Stimulated activated naive CD8-positive, alpha-beta T cell treated with anti-CD3 and anti-CD28 coated beads, Interleukin-15, Interleukin-2, amounts not matched to agents 100 U/mL and 50 U/mL, for 24 hours (primary cell): ENCODE measurements at regions not wholly inside any gene's neighbourhood (a gene's known extent, or its start where the extent isn't known, plus 50 kb on each side); places are given as distances from the start of the nearest gene placed in this dataset.
A peak's percentile ranks its signal among the peaks of the same experiment; 100 is the strongest.
"Not testable (repeated sequence)": the region's sequence is repeated elsewhere in the genome, so short reads cannot be mapped to it uniquely, and the experiment has no call there.

Source experiments
- ATAC-seq: fragments of 150-1000 bp; cut with Tn5 transposase; one replicate; pipeline ENCODE4 v1.10.0; 2021
- DNase-seq: peaks from one replicate; pipeline ENCODE4 v3.0.0; 2021

DNA sequence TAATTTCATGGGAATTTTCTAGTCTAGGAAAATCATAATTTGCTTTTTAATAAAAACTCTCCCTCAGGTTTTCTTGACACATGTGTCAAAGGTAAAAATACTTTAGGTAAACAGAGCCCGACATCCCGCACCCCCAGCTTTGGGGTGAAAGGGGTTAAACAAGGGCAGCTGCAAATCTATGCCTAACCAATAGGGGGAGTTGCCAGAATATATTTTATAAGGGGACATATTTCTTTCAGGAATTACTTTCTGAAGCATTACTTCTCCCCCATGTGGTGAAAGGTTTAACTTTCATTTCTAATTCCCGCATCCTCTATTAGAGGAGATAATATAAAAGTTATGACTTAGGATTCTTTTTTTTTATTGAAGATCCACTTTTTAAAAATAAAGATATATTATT is 53.9 kb upstream of the HEPH start:
- no peak for ATAC-seq
- DNase-seq: peak; percentile 5

DNA sequence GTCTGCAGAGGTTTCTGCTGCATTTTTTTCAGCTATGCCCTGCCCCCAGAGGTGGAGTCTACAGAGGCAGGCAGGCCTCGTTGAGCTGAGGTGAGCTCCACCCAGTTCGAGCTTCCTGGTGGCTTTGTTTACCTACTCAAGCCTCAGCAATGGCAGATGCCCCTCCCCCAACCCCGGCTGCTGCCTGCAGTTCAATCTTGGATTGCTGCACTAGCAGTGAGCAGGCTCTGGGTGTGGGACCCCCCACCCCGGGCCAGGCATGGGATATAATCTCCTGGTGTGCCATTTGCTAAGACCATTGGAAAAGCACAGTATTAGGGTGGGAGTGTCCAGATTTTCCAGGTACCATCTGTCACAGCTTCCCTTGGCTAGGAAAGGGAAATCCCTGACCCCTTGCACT is 56.2 kb upstream of the HEPH start:
- ATAC-seq, DNase-seq: not testable (repeated sequence)

DNA sequence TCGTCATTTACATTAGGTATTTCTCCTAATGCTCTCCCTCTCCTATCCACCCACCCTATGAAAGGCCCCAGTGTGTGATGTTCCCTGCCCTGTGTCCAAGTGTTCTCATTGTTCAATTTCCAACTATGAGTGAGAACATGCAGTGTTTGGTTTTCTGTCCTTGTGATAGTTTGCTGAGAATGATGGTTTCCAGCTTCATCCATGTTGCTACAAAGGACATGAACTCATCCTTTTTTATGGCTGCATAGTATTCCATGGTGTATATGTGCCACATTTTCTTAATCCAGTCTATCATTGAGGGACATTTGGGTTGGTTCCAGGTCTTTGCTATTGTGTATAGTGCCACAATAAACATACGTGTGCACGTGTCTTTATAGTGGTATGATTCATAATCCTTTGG is 61.6 kb upstream of the HEPH start:
- ATAC-seq, DNase-seq: not testable (repeated sequence)

DNA sequence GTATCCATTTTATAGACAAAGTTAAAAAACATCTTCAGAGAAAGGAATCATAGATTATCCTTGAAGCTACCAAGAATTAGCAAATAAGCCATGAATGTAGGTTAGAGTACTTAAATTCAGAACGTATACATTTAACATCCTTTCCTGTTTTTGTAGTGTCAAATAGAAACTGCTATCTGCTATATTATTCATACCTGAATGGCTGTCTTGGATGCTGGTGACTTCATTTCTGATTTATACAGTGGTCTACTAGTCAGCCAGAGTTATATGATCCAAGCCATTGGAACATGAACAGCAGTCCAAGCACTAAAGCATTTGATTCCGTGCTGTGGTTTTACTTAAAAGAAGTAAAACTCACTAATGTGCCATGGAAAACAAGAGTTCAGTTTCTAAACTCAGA is 58.3 kb upstream of the VSIG4 start:
- ATAC-seq: no peak
- no peak for DNase-seq

DNA sequence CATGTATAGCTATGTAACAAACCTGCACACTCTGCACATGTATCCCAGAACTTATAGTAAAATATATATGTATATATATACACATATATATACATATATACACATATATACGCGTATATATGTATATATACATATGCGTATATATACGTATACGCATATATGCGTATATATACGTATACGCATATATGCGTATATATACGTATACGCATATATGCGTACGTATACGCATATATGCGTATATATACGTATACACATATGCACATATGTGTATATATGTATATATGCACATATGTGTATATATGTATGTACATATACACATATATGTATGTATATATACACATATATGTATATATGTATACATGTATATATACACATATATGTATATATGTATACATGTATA is 57.1 kb upstream of the VSIG4 start:
- not testable (repeated sequence) for ATAC-seq, DNase-seq

DNA sequence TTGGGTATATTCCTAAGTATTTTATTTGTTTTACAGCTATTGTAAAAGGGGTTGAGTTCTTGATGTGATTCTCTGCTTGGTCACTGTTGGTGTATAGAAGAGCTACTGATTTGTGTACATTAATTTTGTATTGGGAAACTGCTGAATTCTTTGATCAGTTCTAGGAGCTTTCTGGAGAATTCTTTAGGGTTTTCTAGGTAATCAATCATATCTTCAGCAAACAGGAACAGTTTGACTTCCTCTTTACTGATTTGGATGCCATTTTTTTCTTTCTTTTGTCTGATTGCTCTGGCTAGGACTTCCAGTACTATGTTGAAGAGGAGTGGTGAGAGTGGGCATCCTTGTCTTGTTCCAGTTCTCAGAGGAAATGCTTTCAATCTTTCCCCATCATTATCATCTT is 50.1 kb upstream of the VSIG4 start:
- DNase-seq, ATAC-seq: not testable (repeated sequence)
